ENCODE measurements at regions not wholly inside any gene's neighbourhood (a gene's known extent, or its start where the extent isn't known, plus 50 kb on each side); places are given as distances from the start of the nearest gene placed in this dataset.

DNA sequence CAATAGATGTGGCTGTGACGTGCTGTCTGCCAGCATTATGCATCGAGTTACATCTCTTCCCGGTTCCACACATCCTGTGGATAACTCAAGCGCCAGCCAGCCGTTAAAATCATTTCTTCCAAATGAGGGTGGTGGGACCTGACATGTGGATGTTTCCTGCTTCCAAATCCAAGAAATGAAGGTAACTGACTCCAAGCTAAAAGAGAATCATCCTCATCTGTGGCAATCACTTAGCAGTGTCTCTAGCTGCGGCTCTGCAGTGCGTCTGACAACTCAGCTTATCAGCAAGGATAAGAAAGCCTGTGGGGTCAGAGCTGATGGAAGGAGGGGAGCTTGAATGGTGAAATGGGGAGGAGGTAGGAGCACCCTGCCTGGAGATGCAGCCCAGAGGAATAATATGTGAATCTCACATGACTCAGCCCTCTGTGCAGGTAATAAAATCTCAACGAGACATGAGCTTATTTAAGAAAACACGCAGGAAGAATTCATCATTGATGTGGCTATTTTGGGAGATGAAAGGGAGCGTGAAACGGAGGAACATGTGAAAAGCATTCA lies 382.2 kb upstream of the TRIB2 start:
- WGBS, 2 donors, result 76 to 91% methylated on average over 11 of the region's 11 CpGs

GRCh38 chr2:12335131-12335530 lies 381.6 kb upstream of the TRIB2 start:
- H3K27me3 ChIP-seq, result no peaks in the 10 kb centered on the region
- TF ChIP-seq CTCF (IDR thresholded peaks at IDR 0.05) (no peak), POLR2AphosphoS5 (IDR thresholded peaks at IDR 0.05) (no peak), POLR2A (IDR thresholded peaks at IDR 0.05) (no peak), EP300 (IDR thresholded peaks at IDR 0.05) (no peak)
- no peaks in the 10 kb centered on the region for H3K9me3 ChIP-seq
- DNase-seq, result no peak
- peaks cover 0 to 15% (median 12%) of the 10 kb centered on the region in 4 donors for H3K4me1 ChIP-seq
- peak overlapping the region in 3 of 4 donors; percentile 12 to 69 (median 37) for H3K27ac ChIP-seq
- H3K36me3 ChIP-seq, result no peaks in the 10 kb centered on the region
- WGBS, 2 donors, result 73 to 77% methylated on average over 6 of the region's 6 CpGs
- H3K4me3 ChIP-seq, result no peak overlapping the region
- intact Hi-C loops (cut with DNase I), result no loop called here

More for the DNA sequence above, 382.2 kb upstream of the TRIB2 start:
- no peaks in the 10 kb centered on the region for H3K27me3 ChIP-seq
- DNase-seq, result no peak
- H3K27ac ChIP-seq, result peak overlapping the region in 3 of 4 donors; percentile 12 to 69 (median 37)
- H3K4me3 ChIP-seq, result no peak overlapping the region
- TF ChIP-seq CTCF (IDR thresholded peaks at IDR 0.05) (no peak), POLR2AphosphoS5 (IDR thresholded peaks at IDR 0.05) (peak in 2 of 4 donors; percentile 12 to 49), EP300 (IDR thresholded peaks at IDR 0.05) (peak in 1 of 4 donors; percentile 61), POLR2A (IDR thresholded peaks at IDR 0.05) (no peak)
- no peaks in the 10 kb centered on the region for H3K36me3 ChIP-seq
- H3K9me3 ChIP-seq, result no peaks in the 10 kb centered on the region
- intact Hi-C loops (cut with DNase I), result no loop called here
- H3K4me1 ChIP-seq, result peaks cover 0 to 15% (median 12%) of the 10 kb centered on the region in 4 donors

DNA sequence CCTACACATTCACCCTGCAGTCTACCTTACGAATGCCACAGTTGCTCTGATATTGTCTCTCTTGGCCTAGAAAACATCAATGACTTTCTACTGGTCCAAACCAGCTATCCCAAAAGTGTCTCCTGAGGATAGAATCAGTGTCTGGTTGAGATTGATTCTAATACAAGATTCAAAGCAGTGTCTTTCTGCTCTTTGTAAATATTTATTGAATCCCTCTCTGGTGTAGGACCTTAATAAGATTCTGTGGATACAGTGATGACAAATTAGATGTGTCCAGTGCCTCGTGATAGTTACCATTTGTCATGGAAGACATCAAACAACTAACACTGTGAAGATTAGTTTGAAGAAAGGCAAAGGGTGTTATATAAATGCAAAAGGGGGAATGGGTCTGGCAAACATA lies 380.7 kb upstream of the TRIB2 start:
- no peaks in the 10 kb centered on the region for H3K27me3 ChIP-seq
- no peaks in the 10 kb centered on the region for H3K9me3 ChIP-seq
- no peak overlapping the region for H3K27ac ChIP-seq
- peaks cover 0 to 15% (median 12%) of the 10 kb centered on the region in 4 donors for H3K4me1 ChIP-seq
- intact Hi-C loops (cut with DNase I), result no loop called here
- DNase-seq, result no peak
- no peaks in the 10 kb centered on the region for H3K36me3 ChIP-seq
- no peak for TF ChIP-seq EP300 (IDR thresholded peaks at IDR 0.05)
- no peak for TF ChIP-seq CTCF (IDR thresholded peaks at IDR 0.05)
- no peak for TF ChIP-seq POLR2A (IDR thresholded peaks at IDR 0.05)
- no peak for TF ChIP-seq POLR2AphosphoS5 (IDR thresholded peaks at IDR 0.05)
- WGBS, 2 donors, result 92 to 94% methylated on average over 2 of the region's 2 CpGs
- H3K4me3 ChIP-seq, result no peak overlapping the region

- Histone ChIP-seq H3K4me3 (no peak overlapping the region), H3K36me3 (no peaks in the 10 kb centered on the region), H3K27ac (no peak overlapping the region), H3K27me3 (no peaks in the 10 kb centered on the region), H3K9me3 (no peaks in the 10 kb centered on the region), H3K4me1 (peaks cover 0 to 14% (median 12%) of the 10 kb centered on the region in 4 donors)
- TF ChIP-seq POLR2A (IDR thresholded peaks at IDR 0.05), result no peak
- no peak for TF ChIP-seq CTCF (IDR thresholded peaks at IDR 0.05)
- TF ChIP-seq EP300 (IDR thresholded peaks at IDR 0.05), result no peak
- TF ChIP-seq POLR2AphosphoS5 (IDR thresholded peaks at IDR 0.05), result no peak
- no peak for DNase-seq
- intact Hi-C loops (cut with DNase I), result no loop called here
- 88 to 94% methylated on average over 7 of the region's 7 CpGs for WGBS, 2 donors
Measured at GRCh38 chr2:12338946-12339697, 377.6 kb upstream of the TRIB2 start.
